ENCODE measurements at regions not wholly inside any gene's neighbourhood (a gene's known extent, or its start where the extent isn't known, plus 50 kb on each side); places are given as distances from the start of the nearest gene placed in this dataset.

DNA sequence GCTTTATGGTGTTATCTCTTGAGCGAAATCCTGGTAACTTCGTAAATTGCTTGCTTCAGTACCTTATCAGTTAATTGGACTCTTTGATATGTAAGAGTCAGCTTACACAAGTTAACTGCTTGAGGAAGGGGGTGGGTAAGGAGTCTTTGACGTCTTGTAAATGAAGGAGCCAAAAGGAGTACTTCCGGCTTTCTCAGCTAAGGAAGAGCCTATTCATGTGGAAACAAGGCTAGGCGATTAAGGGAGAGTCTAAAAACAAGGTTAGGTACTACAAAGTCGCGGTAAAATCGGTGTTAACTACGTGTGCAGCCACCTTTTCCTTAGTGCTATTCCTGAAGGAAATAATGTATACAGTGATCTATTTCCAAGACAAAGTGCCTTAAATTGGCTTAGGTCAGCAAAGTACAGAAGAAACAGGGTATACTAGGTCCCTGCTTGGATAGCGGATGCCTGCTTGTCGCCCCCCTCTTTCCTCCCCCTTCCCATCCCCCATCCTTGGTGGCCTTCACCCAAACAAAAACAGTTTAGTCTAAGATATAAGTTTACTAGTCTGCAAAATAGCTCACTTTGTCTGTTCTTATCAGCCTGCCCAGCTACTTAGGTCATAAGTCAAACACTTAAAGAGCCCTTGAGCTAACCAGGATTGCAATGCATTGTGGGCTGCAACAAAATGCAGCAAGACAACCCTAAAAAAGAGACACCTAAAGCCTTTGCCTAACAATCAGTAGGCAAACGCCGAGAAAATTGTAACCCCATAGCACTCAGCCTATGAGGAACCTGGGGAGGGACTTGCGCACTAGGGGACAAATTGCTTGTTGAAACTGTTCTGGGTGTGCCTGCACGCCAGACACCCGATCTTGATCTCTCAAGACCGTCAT lies 147.3 kb downstream of the TRIM27 start:
- no peak overlapping the region for H3K4me2 ChIP-seq
- H3K9ac ChIP-seq, result no peak overlapping the region
- H3K27ac ChIP-seq, result no peak overlapping the region
- H3K4me3 ChIP-seq (IDR thresholded peaks at IDR 0.05; ENCODE audit: insufficient read depth, low read depth, low read length), result no peak overlapping the region
- H3K79me2 ChIP-seq (ENCODE audit: insufficient read depth, low read depth), result no peaks in the 10 kb centered on the region
- H2AFZ ChIP-seq (ENCODE audit: low read depth), result no peak overlapping the region
- no peaks in the 10 kb centered on the region; the same call in 1 of the 2 replicates for H3K27me3 ChIP-seq (ENCODE audit: insufficient read depth, low read depth)
- no peaks in the 10 kb centered on the region for H3K4me1 ChIP-seq (ENCODE audit: low read depth, poor library complexity, severe bottlenecking)
- no peaks in the 10 kb centered on the region for H3K36me3 ChIP-seq (ENCODE audit: insufficient read depth)
- TF ChIP-seq, protein P1, sequence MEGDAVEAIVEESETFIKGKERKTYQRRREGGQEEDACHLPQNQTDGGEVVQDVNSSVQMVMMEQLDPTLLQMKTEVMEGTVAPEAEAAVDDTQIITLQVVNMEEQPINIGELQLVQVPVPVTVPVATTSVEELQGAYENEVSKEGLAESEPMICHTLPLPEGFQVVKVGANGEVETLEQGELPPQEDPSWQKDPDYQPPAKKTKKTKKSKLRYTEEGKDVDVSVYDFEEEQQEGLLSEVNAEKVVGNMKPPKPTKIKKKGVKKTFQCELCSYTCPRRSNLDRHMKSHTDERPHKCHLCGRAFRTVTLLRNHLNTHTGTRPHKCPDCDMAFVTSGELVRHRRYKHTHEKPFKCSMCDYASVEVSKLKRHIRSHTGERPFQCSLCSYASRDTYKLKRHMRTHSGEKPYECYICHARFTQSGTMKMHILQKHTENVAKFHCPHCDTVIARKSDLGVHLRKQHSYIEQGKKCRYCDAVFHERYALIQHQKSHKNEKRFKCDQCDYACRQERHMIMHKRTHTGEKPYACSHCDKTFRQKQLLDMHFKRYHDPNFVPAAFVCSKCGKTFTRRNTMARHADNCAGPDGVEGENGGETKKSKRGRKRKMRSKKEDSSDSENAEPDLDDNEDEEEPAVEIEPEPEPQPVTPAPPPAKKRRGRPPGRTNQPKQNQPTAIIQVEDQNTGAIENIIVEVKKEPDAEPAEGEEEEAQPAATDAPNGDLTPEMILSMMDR (conservative IDR thresholded peaks at IDR 0.05; ENCODE audit: low read depth, low read length), result no peak
- no peaks in the 10 kb centered on the region for H4K20me1 ChIP-seq (ENCODE audit: insufficient read depth)

- Histone ChIP-seq H3K27me3 (ENCODE audit: insufficient read depth, low read depth) (no peaks in the 10 kb centered on the region; the same call in 1 of the 2 replicates), H3K4me2 (no peak overlapping the region), H3K36me3 (ENCODE audit: insufficient read depth) (no peaks in the 10 kb centered on the region), H3K27ac (no peak overlapping the region), H2AFZ (ENCODE audit: low read depth) (no peak overlapping the region), H3K4me1 (ENCODE audit: low read depth, poor library complexity, severe bottlenecking) (no peaks in the 10 kb centered on the region), H3K9ac (no peak overlapping the region), H3K79me2 (ENCODE audit: insufficient read depth, low read depth) (no peaks in the 10 kb centered on the region), H4K20me1 (ENCODE audit: insufficient read depth) (no peaks in the 10 kb centered on the region), H3K4me3 (IDR thresholded peaks at IDR 0.05; ENCODE audit: insufficient read depth, low read depth, low read length) (no peak overlapping the region)
- TF ChIP-seq, protein P1 (conservative IDR thresholded peaks at IDR 0.05; ENCODE audit: low read depth, low read length), result no peak
These were observed 146.7 kb downstream of the TRIM27 start for GRCh38 chr6:28777147-28777461.

- TF ChIP-seq, protein P1 (conservative IDR thresholded peaks at IDR 0.05; ENCODE audit: low read depth, low read length), result no peak
- H4K20me1 ChIP-seq (ENCODE audit: insufficient read depth), result no peaks in the 10 kb centered on the region
- H3K36me3 ChIP-seq (ENCODE audit: insufficient read depth), result no peaks in the 10 kb centered on the region
- H2AFZ ChIP-seq (ENCODE audit: low read depth), result peak overlapping the region; percentile 22; the same call in 1 of the 2 replicates
- H3K4me3 ChIP-seq (IDR thresholded peaks at IDR 0.05; ENCODE audit: insufficient read depth, low read depth, low read length), result no peak overlapping the region
- H3K9ac ChIP-seq, result no peak overlapping the region
- H3K4me2 ChIP-seq, result no peak overlapping the region
- no peaks in the 10 kb centered on the region for H3K27me3 ChIP-seq (ENCODE audit: insufficient read depth, low read depth)
- no peaks in the 10 kb centered on the region for H3K79me2 ChIP-seq (ENCODE audit: insufficient read depth, low read depth)
- H3K4me1 ChIP-seq (ENCODE audit: low read depth, poor library complexity, severe bottlenecking), result no peaks in the 10 kb centered on the region
- H3K27ac ChIP-seq, result no peak overlapping the region
These were observed 141.6 kb downstream of the TRIM27 start for GRCh38 chr6:28782113-28782673.

DNA sequence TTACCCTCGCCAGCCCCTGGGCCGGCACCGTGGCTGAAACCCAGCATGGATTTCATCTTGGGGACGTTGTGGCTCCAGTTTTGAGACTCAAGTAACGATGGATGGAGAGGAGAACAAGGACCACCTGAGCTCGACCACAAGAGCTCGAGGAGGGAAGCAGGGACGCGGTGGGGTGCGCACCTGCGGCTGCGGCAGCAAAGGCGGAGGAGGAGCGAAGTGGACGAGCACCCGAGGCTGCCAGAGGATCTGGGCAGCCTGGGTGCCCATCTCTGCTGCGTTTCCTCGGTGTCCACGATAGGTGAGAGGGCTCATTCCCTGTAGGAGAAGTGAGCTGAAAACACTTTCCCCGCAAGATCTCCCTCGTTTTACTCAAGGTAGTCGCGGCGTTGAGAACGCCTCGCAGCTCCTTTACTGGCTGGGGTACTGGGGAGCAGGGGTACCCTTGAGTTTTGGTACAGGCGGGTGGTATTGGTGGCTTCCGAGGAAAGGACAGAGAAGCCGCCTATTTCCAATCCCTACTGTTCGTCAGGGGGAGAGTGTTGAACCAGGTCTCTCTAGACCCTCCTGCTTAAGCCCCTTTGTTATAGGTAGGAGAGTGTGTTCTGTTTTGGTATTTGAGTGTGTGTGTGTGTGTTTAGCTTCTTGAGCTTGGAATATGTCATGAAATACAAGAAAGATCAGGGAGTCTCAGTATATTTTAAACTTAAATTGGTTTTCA lies 137.7 kb downstream of the TRIM27 start:
- Histone ChIP-seq H3K4me2 (no peak overlapping the region), H4K20me1 (ENCODE audit: insufficient read depth) (no peaks in the 10 kb centered on the region), H3K79me2 (ENCODE audit: insufficient read depth, low read depth) (no peaks in the 10 kb centered on the region), H3K27me3 (ENCODE audit: insufficient read depth, low read depth) (no peaks in the 10 kb centered on the region), H3K4me3 (IDR thresholded peaks at IDR 0.05; ENCODE audit: insufficient read depth, low read depth, low read length) (no peak overlapping the region), H3K36me3 (ENCODE audit: insufficient read depth) (no peaks in the 10 kb centered on the region), H3K4me1 (ENCODE audit: low read depth, poor library complexity, severe bottlenecking) (peaks cover 2% of the 10 kb centered on the region), H3K9ac (no peak overlapping the region), H2AFZ (ENCODE audit: low read depth) (no peak overlapping the region), H3K27ac (no peak overlapping the region)
- TF ChIP-seq, protein P1 (conservative IDR thresholded peaks at IDR 0.05; ENCODE audit: low read depth, low read length), result no peak

Measured in KMS-11 (cell line).